Breast epithelium (tissue), 4 donors: ENCODE measurements at regions not wholly inside any gene's neighbourhood (a gene's known extent, or its start where the extent isn't known, plus 50 kb on each side); places are given as distances from the start of the nearest gene placed in this dataset.

Experiments used
- DNase-seq, 2 donors: peaks; one replicate each; pipeline ENCODE4 v3.0.0-alpha.2; 2019; ENCODE audit warnings: low spot score in 2 of 2
- H3K27ac ChIP-seq, 2 donors: fragments of 200-600 bp; sonication (generic) in 1 of 2; one replicate each; pipeline ENCODE4 v1.5.1; 2016 to 2019; ENCODE audit warnings: mild to moderate bottlenecking in 1 of 2
- H3K27me3 ChIP-seq, 2 donors: fragments of 200-600 bp; sonication (generic) in 1 of 2; one replicate each; pipeline versions ENCODE4 v1.5.1 to v1.6.0; 2017 to 2019; ENCODE audit warnings: control low read depth in 1 of 2, mild to moderate bottlenecking in 1 of 2
- H3K36me3 ChIP-seq: fragments of 200-600 bp; one replicate; pipeline ENCODE4 v1.5.1; 2019
- H3K4me1 ChIP-seq, 2 donors: fragments of 200-600 bp; sonication (generic); one replicate each; pipeline ENCODE4 v1.5.1; 2016 to 2019; ENCODE audit warnings: control low read depth in 1 of 2
- H3K4me3 ChIP-seq, 3 donors: fragments of 200-600 bp; sonication (generic); 1 replicate in 2 of 3; 2 replicates in 1 of 3; pipeline ENCODE4 v1.5.1; 2016 to 2019; ENCODE audit warnings: mild to moderate bottlenecking in 3 of 3, moderate library complexity in 2 of 3
- H3K9me3 ChIP-seq, 2 donors: fragments of 200-600 bp; sonication (generic) in 1 of 2; one replicate each; pipeline ENCODE4 v1.5.1; 2016 to 2019; ENCODE audit warnings: control low read depth in 1 of 2
- POLR2A ChIP-seq: fragments of 450-650 bp; IDR thresholded peaks from one replicate; pipeline ENCODE4 v1.6.1; 2016; ENCODE audit warnings: antibody characterized with exemption, mild to moderate bottlenecking, moderate library complexity
- POLR2AphosphoS5 ChIP-seq, 3 donors: sonication (generic); formaldehyde crosslinking; IDR thresholded peaks; one replicate each; pipeline ENCODE4 v1.6.1; 2017; ENCODE audit warnings: antibody characterized with exemption in 3 of 3
- intact Hi-C: fragments of 100-400 bp; cut with DNase I; formaldehyde crosslinking; loops from one replicate; pipeline ENCODE4 v1.15.1; 2023; ENCODE audit warnings: low total_unique reads
- TF ChIP-seq, protein P1 (sequence below), 3 donors: fragments of 450-650 bp; IDR thresholded peaks; one replicate each; pipeline ENCODE4 v1.5.1; 2016 to 2017; ENCODE audit warnings: antibody characterized with exemption in 3 of 3, mild to moderate bottlenecking in 3 of 3, moderate library complexity in 3 of 3

DNA sequence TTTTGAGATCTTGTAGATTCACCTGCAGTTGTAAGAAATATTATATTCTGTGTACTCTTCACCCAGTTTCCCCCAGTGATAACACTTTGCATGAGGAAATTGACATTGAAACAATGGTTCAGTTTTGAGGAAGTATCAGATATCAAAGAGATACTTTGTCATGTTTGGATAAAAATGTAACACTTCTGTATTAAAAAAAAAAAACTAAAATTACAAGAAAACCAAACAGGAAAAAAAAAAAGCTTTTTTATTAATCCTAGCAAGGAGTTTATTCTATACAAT, 204.0 kb downstream of the ARL4C start:
- no peaks in the 10 kb centered on the region for H3K4me1 ChIP-seq
- H3K9me3 ChIP-seq = no peaks in the 10 kb centered on the region
- intact Hi-C loops = no loop called here
- TF ChIP-seq POLR2A = no peak
- no peak for TF ChIP-seq POLR2AphosphoS5 (IDR thresholded peaks at IDR 0.05)
- no peak overlapping the region for H3K27ac ChIP-seq
- H3K36me3 ChIP-seq = no peaks in the 10 kb centered on the region
- no peaks in the 10 kb centered on the region for H3K27me3 ChIP-seq
- no peak overlapping the region for H3K4me3 ChIP-seq
- no peak for DNase-seq

DNA sequence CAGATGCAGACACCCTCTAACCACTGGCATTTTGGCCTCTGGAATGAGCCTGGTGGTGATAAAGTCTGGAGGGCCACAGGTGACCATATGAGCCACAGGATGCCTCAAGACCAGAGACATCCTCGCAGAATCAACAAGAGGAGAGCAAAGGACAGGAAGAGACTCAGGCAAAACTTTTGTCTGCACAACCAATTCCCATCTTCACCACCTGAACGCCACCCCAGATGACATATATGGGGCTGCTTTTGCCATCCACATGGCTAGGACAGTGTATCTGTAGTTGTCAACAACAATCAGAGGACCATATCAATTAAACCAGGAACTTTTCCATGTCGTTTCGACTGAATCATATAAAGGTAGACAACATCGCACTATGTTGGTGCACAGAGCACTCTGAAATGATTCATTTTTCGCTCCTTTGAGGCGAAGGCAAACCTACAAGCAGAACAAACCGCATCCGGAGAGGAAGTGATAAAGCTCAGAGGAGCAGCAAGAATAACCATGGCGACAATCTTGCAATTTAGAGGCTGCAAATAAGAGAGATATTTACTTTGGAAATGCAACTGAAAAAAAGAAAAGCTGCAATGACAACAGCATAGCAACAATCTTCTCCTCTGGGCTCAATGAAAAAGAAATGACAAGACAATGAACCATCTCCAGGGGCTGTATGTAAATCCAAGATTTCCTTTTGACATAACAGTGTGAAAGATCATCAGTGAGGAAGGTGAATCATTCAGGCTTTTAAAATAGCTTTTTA, 204.5 kb downstream of the ARL4C start:
- Histone ChIP-seq H3K4me1 (no peaks in the 10 kb centered on the region), H3K36me3 (no peaks in the 10 kb centered on the region), H3K9me3 (no peaks in the 10 kb centered on the region), H3K27ac (no peak overlapping the region), H3K4me3 (no peak overlapping the region), H3K27me3 (no peaks in the 10 kb centered on the region)
- TF ChIP-seq, protein P1, sequence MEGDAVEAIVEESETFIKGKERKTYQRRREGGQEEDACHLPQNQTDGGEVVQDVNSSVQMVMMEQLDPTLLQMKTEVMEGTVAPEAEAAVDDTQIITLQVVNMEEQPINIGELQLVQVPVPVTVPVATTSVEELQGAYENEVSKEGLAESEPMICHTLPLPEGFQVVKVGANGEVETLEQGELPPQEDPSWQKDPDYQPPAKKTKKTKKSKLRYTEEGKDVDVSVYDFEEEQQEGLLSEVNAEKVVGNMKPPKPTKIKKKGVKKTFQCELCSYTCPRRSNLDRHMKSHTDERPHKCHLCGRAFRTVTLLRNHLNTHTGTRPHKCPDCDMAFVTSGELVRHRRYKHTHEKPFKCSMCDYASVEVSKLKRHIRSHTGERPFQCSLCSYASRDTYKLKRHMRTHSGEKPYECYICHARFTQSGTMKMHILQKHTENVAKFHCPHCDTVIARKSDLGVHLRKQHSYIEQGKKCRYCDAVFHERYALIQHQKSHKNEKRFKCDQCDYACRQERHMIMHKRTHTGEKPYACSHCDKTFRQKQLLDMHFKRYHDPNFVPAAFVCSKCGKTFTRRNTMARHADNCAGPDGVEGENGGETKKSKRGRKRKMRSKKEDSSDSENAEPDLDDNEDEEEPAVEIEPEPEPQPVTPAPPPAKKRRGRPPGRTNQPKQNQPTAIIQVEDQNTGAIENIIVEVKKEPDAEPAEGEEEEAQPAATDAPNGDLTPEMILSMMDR (IDR thresholded peaks at IDR 0.05) = no peak
- TF ChIP-seq POLR2A = no peak
- TF ChIP-seq POLR2AphosphoS5 (IDR thresholded peaks at IDR 0.05) = no peak
- DNase-seq = no peak
- intact Hi-C loops = no loop called here

DNA sequence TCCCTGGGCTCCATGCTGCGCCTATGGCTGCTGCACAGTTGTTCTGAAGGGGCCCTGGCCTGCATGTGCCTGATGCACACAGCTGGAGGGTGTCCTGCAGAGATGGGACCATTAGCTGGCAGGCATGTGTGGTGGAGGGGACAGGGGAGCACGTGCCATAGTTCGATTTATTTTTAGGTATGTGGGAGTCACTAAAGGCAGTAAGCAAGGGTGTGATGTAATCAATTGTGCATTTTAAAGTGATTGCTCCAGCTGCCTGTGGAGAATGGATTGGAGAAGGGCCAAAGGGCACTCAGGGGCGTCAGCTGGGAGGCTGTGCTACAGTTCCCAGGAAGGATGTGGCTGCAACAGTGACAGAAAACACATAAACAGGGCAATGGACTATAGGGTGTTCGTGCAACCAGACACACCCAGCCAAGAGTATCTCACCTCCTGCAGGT, 205.1 kb downstream of the ARL4C start:
- intact Hi-C loops = no loop called here
- TF ChIP-seq, protein P1 (IDR thresholded peaks at IDR 0.05) = no peak
- peak in 1 of 3 donors; percentile 57 for TF ChIP-seq POLR2AphosphoS5 (IDR thresholded peaks at IDR 0.05)
- Histone ChIP-seq H3K36me3 (no peaks in the 10 kb centered on the region), H3K4me3 (no peak overlapping the region), H3K27me3 (no peaks in the 10 kb centered on the region), H3K27ac (peak overlapping the region; percentile 9 to 29), H3K9me3 (no peaks in the 10 kb centered on the region), H3K4me1 (no peaks in the 10 kb centered on the region)
- DNase-seq = no peak

DNA sequence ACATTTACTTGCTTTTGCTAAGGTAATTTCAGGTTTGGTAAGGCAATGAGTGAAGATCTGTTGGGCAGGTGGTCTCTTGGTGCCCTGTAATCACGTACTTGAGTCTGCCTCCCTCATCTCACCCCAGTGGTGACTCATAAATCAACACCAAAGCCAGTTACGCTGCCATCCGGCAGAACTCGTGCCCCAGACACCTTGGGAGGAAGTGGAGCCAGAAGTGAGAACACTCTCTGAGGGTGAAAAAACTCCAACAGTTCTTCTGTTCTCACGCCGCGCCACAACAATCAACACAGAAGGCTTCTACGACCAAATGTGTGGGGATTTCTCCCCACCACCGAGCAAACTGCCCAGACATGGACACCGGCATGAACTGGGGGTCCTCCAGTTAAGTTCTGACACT, 206.2 kb downstream of the ARL4C start:
- Histone ChIP-seq H3K4me3 (no peak overlapping the region), H3K27me3 (no peaks in the 10 kb centered on the region), H3K36me3 (no peaks in the 10 kb centered on the region), H3K27ac (peak overlapping the region; percentile 10 to 29), H3K9me3 (no peaks in the 10 kb centered on the region), H3K4me1 (no peaks in the 10 kb centered on the region)
- TF ChIP-seq, protein P1 (IDR thresholded peaks at IDR 0.05) = no peak
- TF ChIP-seq POLR2A = no peak
- no peak for TF ChIP-seq POLR2AphosphoS5 (IDR thresholded peaks at IDR 0.05)
- intact Hi-C loops = no loop called here
- no peak for DNase-seq

DNA sequence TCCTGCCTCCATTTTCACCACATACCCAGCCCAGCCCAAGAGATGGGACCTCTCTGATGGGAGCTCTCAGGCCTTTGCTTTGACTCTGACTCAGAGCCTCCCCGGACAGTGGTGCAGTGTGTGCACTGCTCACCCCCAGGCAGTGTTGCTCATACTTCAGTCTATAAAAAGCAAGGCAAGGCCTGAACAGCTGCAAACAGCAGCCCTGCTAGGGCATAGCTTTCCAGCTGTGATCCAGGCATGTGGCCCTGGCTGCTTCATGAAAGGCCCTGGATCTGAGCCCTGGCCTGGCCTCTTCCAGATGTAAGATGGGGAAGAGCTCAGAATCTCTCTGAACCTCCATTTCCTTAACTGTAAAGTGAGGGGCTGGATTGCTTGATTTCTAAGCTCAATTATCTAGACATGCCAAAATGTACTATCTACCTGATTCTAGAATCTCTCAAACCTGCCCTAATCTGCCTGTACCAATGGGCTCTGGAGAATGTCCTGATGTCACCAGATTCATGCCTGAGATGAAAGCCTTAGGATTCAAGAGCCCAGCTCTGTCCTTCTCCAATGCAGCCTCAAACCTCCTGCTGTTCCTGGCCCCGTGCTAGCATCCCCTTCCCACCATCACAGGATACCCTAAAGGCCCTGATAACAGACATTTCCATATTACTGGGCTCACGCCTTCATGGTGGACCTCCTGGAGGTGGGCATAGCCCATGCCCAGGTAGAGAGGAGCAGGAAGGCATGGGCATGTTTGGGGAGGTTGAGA, 206.9 kb downstream of the ARL4C start:
- TF ChIP-seq POLR2AphosphoS5 (IDR thresholded peaks at IDR 0.05) (no peak), POLR2A (no peak)
- TF ChIP-seq, protein P1 (IDR thresholded peaks at IDR 0.05) = no peak
- H3K36me3 ChIP-seq = no peaks in the 10 kb centered on the region
- intact Hi-C loops = no loop called here
- no peaks in the 10 kb centered on the region for H3K9me3 ChIP-seq
- H3K27me3 ChIP-seq = no peaks in the 10 kb centered on the region
- no peak for DNase-seq
- H3K4me1 ChIP-seq = no peaks in the 10 kb centered on the region
- H3K27ac ChIP-seq = peak overlapping the region; percentile 10 to 48
- no peak overlapping the region for H3K4me3 ChIP-seq
